GM12878 (cell line): ENCODE measurements at regions not wholly inside any gene's neighbourhood (a gene's known extent, or its start where the extent isn't known, plus 50 kb on each side); places are given as distances from the start of the nearest gene placed in this dataset.

ENCODE experiments used
- ATAC-seq: fragments of 200-7000 bp; cut with Tn5 transposase; 3 replicates; pipeline ENCODE4 v1.9.1; 2020; ENCODE audit warnings: mild to moderate bottlenecking, moderate library complexity
- BruUV-seq: library from RNA; stranded (reverse); fragments of 400-500 nt; replicated peaks from 2 replicates; lab custom pipeline; 2021; lab: Mats Ljungman, UMichigan
- CTCF ChIA-PET: fragments of 300-600 bp; sonication (Branson Sonifier 250); formaldehyde crosslinking; extraction: SDS; loops from one replicate; lab custom pipeline; 2021; ENCODE audit warnings: inconsistent platforms; lab: Yijun Ruan, JAX
- POLR2A ChIA-PET: fragments of 350-600 bp; formaldehyde crosslinking; extraction: SDS; loops from one replicate; lab custom pipeline; 2021; ENCODE audit warnings: inconsistent platforms; lab: Charles Lee
- RAD21 ChIA-PET: fragments of 300-600 bp; sonication (Branson Sonifier 250); formaldehyde crosslinking; loops from one replicate; lab custom pipeline; 2023; ENCODE audit warnings: antibody characterized with exemption; ENCODE audit not compliant: unreplicated experiment; lab: Charles Lee
- SMC1A ChIA-PET: fragments of 300-600 bp; sonication (Branson Sonifier 250); formaldehyde crosslinking; loops from one replicate; lab custom pipeline; 2023; ENCODE audit not compliant: unreplicated experiment, uncharacterized antibody; lab: Charles Lee
- DNase-seq: peaks from one replicate; pipeline ENCODE4 v3.0.0-alpha.2; 2011; ENCODE audit warnings: low read depth, low spot score
- FAIRE-seq: peaks from 3 replicates; lab custom pipeline; 2011; peaks lifted over from hg19 to GRCh38; lab: Jason Lieb, UNC
- H2AFZ ChIP-seq: 2 replicates; pipeline ENCODE4 v1.6.0; 2011; ENCODE audit warnings: low read depth, low read length, control low read depth; ENCODE audit not compliant: control insufficient read depth
- H3K27ac ChIP-seq: 2 replicates; pipeline ENCODE4 v1.5.1; 2011; ENCODE audit warnings: control low read depth; ENCODE audit not compliant: control insufficient read depth, insufficient read depth
- H3K27me3 ChIP-seq, 2 experiments: replicated peaks in 1 of 2; 2 replicates each; pipeline versions ENCODE4 v1.6.0 to v1.6.1; 2011; ENCODE audit warnings: low read length in 1 of 2; ENCODE audit not compliant: control insufficient read depth in 2 of 2, insufficient read depth in 2 of 2
- H3K36me3 ChIP-seq, 2 experiments: 2 replicates each; pipeline ENCODE4 v1.5.1; 2011; ENCODE audit warnings: low read length in 1 of 2; ENCODE audit not compliant: control insufficient read depth in 2 of 2, insufficient read depth in 2 of 2
- H3K4me1 ChIP-seq: 2 replicates; pipeline ENCODE4 v1.6.1; 2011; ENCODE audit warnings: mild to moderate bottlenecking, low read length, moderate library complexity, mixed read lengths; ENCODE audit not compliant: control insufficient read depth, insufficient read depth
- H3K4me2 ChIP-seq: 2 replicates; pipeline ENCODE4 v1.6.0; 2011; ENCODE audit warnings: control low read depth; ENCODE audit not compliant: control insufficient read depth, insufficient read depth
- H3K4me3 ChIP-seq: fragments of 200-600 bp; sonication (generic); 2 replicates; pipeline ENCODE4 v1.5.1; 2016
- H3K79me2 ChIP-seq: 2 replicates; pipeline ENCODE4 v1.6.0; 2011; ENCODE audit warnings: low read length; ENCODE audit not compliant: control insufficient read depth, insufficient read depth
- H3K9ac ChIP-seq: 2 replicates; pipeline ENCODE4 v1.8.0; 2011; ENCODE audit warnings: low read length, control low read depth, mixed read lengths; ENCODE audit not compliant: control insufficient read depth, insufficient read depth
- H3K9me3 ChIP-seq: replicated peaks from 3 replicates; pipeline ENCODE4 v1.5.1; 2011; ENCODE audit warnings: mild to moderate bottlenecking, low read length; ENCODE audit not compliant: control insufficient read depth, insufficient read depth
- H4K20me1 ChIP-seq: 2 replicates; pipeline ENCODE4 v1.6.0; 2011; ENCODE audit not compliant: control insufficient read depth, insufficient read depth
- CBFB ChIP-seq: IDR thresholded peaks from 2 replicates; pipeline ENCODE4 v1.6.1; 2016; ENCODE audit warnings: antibody characterized with exemption, low read depth
- MEF2B ChIP-seq: fragments of 450-650 bp; IDR thresholded peaks from 2 replicates; pipeline ENCODE4 v1.6.1; 2018; ENCODE audit warnings: mild to moderate bottlenecking, moderate library complexity; ENCODE audit not compliant: partially characterized antibody, poor library complexity, severe bottlenecking
- NBN ChIP-seq: fragments of 450-650 bp; IDR thresholded peaks from 2 replicates; pipeline ENCODE4 v1.6.1; 2016
- SRF ChIP-seq, 2 experiments: IDR thresholded peaks; 2 replicates each; pipeline ENCODE4 v1.6.1; 2011; ENCODE audit warnings: low read depth in 2 of 2, low read length in 2 of 2, mild to moderate bottlenecking in 1 of 2, moderate library complexity in 1 of 2
- WRNIP1 ChIP-seq: IDR thresholded peaks from 2 replicates; pipeline ENCODE4 v1.6.1; 2011; ENCODE audit warnings: low read depth, low read length, improper control_type of control experiment, borderline replicate concordance
- YBX1 ChIP-seq: fragments of 450-650 bp; IDR thresholded peaks from 2 replicates; pipeline ENCODE4 v1.6.1; 2016; ENCODE audit warnings: antibody characterized with exemption
- WGBS: methylation state at CpG from one replicate; pipeline ENCODE4 v1.1.6; 2016; ENCODE audit warnings: low lambda C conversion rate; ENCODE audit not compliant: insufficient replicate concordance, insufficient coverage; ENCODE audit errors: missing lambda C conversion rate; 5-methylcytosine and 5-hydroxymethylcytosine counted together
- in situ Hi-C: fragments of 300-500 bp; cut with MboI; formaldehyde crosslinking; loops from 9 replicates; pipeline ENCODE4 v1.14.3; 2018; ENCODE audit warnings: mixed read lengths
- intact Hi-C: fragments of 100-400 bp; cut with micrococcal nuclease; formaldehyde crosslinking; loops from one replicate; pipeline ENCODE4 v1.14.2; 2022; ENCODE audit not compliant: unreplicated experiment
- TF ChIP-seq, protein P1 (sequence below): IDR thresholded peaks from 2 replicates; pipeline ENCODE4 v1.6.1; 2011; ENCODE audit warnings: mild to moderate bottlenecking, low read depth, low read length, moderate library complexity; ENCODE audit not compliant: insufficient replicate concordance
- TF ChIP-seq, protein P2 (sequence below): fragments of 450-650 bp; formaldehyde crosslinking; IDR thresholded peaks from 2 replicates; pipeline ENCODE4 v1.5.0; 2022; ENCODE audit warnings: mild to moderate bottlenecking, missing genetic modification characterization

DNA sequence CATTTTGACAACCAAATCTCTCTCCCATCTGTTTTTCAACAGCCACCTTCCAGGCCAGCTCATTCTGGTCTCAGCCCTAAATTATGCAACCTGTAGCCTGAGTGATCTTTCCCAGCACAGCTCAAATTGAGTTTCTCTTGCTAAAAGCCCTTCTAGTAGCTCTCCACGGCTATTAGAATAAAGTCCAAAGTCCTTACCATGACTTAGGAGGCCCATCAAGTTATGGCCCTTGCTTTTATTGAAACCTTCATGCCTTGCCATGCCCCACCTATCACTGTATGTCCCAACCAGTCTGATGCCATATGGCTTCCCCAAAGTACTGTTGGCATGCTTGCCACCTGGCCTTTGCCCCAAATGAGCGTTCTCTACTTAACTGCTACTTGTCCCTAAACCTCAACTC, 303.5 kb upstream of the GADL1 start:
- 39% methylated on average over 2 of the region's 2 CpGs for WGBS
- no peak overlapping the region for H3K27ac ChIP-seq
- no TSS peak for BruUV-seq
- RAD21 ChIA-PET, result no interaction called here
- no peak overlapping the region for H3K4me3 ChIP-seq
- POLR2A ChIA-PET, result no interaction called here
- no peak for TF ChIP-seq CBFB
- TF ChIP-seq SRF (IDR thresholded peaks at IDR 0.05; ENCODE audit: low read depth in 2 of 2, low read length in 2 of 2), result no peak
- no peak for TF ChIP-seq MEF2B
- no peak for TF ChIP-seq NBN
- TF ChIP-seq, protein P1, sequence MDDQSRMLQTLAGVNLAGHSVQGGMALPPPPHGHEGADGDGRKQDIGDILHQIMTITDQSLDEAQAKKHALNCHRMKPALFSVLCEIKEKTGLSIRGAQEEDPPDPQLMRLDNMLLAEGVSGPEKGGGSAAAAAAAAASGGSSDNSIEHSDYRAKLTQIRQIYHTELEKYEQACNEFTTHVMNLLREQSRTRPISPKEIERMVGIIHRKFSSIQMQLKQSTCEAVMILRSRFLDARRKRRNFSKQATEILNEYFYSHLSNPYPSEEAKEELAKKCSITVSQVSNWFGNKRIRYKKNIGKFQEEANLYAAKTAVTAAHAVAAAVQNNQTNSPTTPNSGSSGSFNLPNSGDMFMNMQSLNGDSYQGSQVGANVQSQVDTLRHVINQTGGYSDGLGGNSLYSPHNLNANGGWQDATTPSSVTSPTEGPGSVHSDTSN, result no peak
- no peak for TF ChIP-seq YBX1
- TF ChIP-seq WRNIP1, result no peak
- TF ChIP-seq, protein P2, sequence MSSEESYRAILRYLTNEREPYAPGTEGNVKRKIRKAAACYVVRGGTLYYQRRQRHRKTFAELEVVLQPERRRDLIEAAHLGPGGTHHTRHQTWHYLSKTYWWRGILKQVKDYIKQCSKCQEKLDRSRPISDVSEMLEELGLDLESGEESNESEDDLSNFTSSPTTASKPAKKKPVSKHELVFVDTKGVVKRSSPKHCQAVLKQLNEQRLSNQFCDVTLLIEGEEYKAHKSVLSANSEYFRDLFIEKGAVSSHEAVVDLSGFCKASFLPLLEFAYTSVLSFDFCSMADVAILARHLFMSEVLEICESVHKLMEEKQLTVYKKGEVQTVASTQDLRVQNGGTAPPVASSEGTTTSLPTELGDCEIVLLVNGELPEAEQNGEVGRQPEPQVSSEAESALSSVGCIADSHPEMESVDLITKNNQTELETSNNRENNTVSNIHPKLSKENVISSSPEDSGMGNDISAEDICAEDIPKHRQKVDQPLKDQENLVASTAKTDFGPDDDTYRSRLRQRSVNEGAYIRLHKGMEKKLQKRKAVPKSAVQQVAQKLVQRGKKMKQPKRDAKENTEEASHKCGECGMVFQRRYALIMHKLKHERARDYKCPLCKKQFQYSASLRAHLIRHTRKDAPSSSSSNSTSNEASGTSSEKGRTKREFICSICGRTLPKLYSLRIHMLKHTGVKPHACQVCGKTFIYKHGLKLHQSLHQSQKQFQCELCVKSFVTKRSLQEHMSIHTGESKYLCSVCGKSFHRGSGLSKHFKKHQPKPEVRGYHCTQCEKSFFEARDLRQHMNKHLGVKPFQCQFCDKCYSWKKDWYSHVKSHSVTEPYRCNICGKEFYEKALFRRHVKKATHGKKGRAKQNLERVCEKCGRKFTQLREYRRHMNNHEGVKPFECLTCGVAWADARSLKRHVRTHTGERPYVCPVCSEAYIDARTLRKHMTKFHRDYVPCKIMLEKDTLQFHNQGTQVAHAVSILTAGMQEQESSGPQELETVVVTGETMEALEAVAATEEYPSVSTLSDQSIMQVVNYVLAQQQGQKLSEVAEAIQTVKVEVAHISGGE (CRISPR knock-in tag), result no peak
- TF ChIP-seq, all 136 proteins: peak for 0
- in situ Hi-C loops, result no loop called here
- ChIA-PET SMC1A (interaction anchor here (0.7 to 1.2 kb wide), 2 partner anchors 29 to 50 kb away, joined by 3 to 5 read pairs; no protein-coding TSS in a partner anchor), CTCF (interaction anchor here (0.7 kb wide), 1 partner anchor 13 kb away, joined by 3 read pairs; no protein-coding TSS in a partner anchor)
- H3K9me3 ChIP-seq, result no peaks in the 10 kb centered on the region
- FAIRE-seq, result no peak
- no peaks in the 10 kb centered on the region for H3K27me3 ChIP-seq
- DNase-seq, result no peak
- H3K9ac ChIP-seq, result no peak overlapping the region
- intact Hi-C loops, result no loop called here
- no peak overlapping the region for H2AFZ ChIP-seq
- H4K20me1 ChIP-seq, result no peaks in the 10 kb centered on the region
- no peak overlapping the region for H3K4me2 ChIP-seq
- H3K36me3 ChIP-seq, result no peaks in the 10 kb centered on the region
- H3K4me1 ChIP-seq, result no peaks in the 10 kb centered on the region
- H3K79me2 ChIP-seq, result no peaks in the 10 kb centered on the region
- no peak for ATAC-seq
